Sigmoid colon (tissue), 6 donors: ENCODE measurements at regions not wholly inside any gene's neighbourhood (a gene's known extent, or its start where the extent isn't known, plus 50 kb on each side); places are given as distances from the start of the nearest gene placed in this dataset.

Experiments
- DNase-seq: peaks from one replicate; pipeline ENCODE4 v3.0.0-alpha.2; 2019
- H3K27ac ChIP-seq, 4 donors: fragments of 200-600 bp; sonication (generic); one replicate each; pipeline ENCODE4 v1.5.1; 2016 to 2019; ENCODE audit warnings: mild to moderate bottlenecking in 1 of 4
- H3K27me3 ChIP-seq, 3 donors: fragments of 200-600 bp; sonication (generic); one replicate each; pipeline ENCODE4 v1.5.1; 2019; ENCODE audit warnings: mild to moderate bottlenecking in 1 of 3
- H3K36me3 ChIP-seq, 4 donors: fragments of 200-600 bp; sonication (generic); one replicate each; pipeline ENCODE4 v1.5.1; 2016 to 2019
- H3K4me1 ChIP-seq, 4 donors: fragments of 200-600 bp; sonication (generic); one replicate each; pipeline ENCODE4 v1.5.1; 2017 to 2019
- H3K4me3 ChIP-seq, 4 donors: fragments of 200-600 bp; sonication (generic); one replicate each; pipeline ENCODE4 v1.5.1; 2017 to 2019; ENCODE audit warnings: mild to moderate bottlenecking in 2 of 4, moderate library complexity in 1 of 4
- H3K9me3 ChIP-seq, 4 donors: fragments of 200-600 bp in 3 of 4; sonication (generic) in 3 of 4; one replicate each; pipeline versions ENCODE4 v1.5.1 to v1.6.1; 2013 to 2019
- EP300 ChIP-seq, 4 donors: sonication (generic); formaldehyde crosslinking; IDR thresholded peaks; one replicate each; pipeline ENCODE4 v1.6.1; 2017; ENCODE audit warnings: antibody characterized with exemption in 4 of 4
- POLR2A ChIP-seq, 2 donors: fragments of 450-650 bp; IDR thresholded peaks; one replicate each; pipeline ENCODE4 v1.6.1; 2016; ENCODE audit warnings: antibody characterized with exemption in 2 of 2, mild to moderate bottlenecking in 2 of 2, moderate library complexity in 2 of 2
- POLR2AphosphoS5 ChIP-seq, 4 donors: sonication (generic); formaldehyde crosslinking; IDR thresholded peaks; one replicate each; pipeline ENCODE4 v1.6.1; 2017; ENCODE audit warnings: antibody characterized with exemption in 4 of 4
- WGBS, 2 donors: extraction: QIAGEN DNeasy Blood & Tissue Kit; methylation state at CpG; one replicate each; pipeline ENCODE4 v1.1.7; 2013; 5-methylcytosine and 5-hydroxymethylcytosine counted together
- intact Hi-C: fragments of 100-400 bp; cut with DNase I; formaldehyde crosslinking; loops from one replicate; pipeline ENCODE4 v1.15.1; 2023
- TF ChIP-seq, protein P1 (sequence below), 4 experiments: fragments of 450-650 bp in 3 of 4; fragments of 200-600 bp in 1 of 4; IDR thresholded peaks; one replicate each; pipeline ENCODE4 v1.5.1; 2016 to 2019; ENCODE audit warnings: antibody characterized with exemption in 4 of 4, mild to moderate bottlenecking in 3 of 4, moderate library complexity in 2 of 4
- donor health status: healthy with polysubstance abuse.
- donor health status: healthy.

DNA sequence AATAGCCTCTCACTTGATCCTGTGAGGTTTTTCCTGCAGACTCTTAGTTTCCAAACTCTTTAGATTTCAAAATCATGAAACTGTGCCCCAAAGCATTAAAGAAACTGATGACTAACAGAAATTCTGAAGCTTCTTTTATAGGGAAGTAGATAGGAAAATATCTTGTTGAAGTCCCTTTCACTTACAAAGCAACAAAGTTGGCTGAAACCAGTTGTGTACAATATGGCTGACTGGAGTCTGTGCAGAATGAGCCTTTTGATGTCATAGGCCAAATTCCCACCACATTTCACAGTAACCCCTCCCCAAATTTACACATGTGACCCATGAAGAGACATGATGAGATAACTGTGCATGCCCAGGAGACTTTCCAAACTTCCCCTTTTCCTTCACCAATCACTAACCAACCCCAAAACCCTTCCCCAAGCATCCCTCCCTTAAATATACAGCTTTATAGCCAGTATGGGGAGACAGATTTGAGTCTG, 61.7 kb upstream of the NCK2 start:
- no peak for DNase-seq
- no peak for TF ChIP-seq POLR2A (IDR thresholded peaks at IDR 0.05)
- no peak for TF ChIP-seq EP300 (IDR thresholded peaks at IDR 0.05)
- TF ChIP-seq, protein P1, sequence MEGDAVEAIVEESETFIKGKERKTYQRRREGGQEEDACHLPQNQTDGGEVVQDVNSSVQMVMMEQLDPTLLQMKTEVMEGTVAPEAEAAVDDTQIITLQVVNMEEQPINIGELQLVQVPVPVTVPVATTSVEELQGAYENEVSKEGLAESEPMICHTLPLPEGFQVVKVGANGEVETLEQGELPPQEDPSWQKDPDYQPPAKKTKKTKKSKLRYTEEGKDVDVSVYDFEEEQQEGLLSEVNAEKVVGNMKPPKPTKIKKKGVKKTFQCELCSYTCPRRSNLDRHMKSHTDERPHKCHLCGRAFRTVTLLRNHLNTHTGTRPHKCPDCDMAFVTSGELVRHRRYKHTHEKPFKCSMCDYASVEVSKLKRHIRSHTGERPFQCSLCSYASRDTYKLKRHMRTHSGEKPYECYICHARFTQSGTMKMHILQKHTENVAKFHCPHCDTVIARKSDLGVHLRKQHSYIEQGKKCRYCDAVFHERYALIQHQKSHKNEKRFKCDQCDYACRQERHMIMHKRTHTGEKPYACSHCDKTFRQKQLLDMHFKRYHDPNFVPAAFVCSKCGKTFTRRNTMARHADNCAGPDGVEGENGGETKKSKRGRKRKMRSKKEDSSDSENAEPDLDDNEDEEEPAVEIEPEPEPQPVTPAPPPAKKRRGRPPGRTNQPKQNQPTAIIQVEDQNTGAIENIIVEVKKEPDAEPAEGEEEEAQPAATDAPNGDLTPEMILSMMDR (IDR thresholded peaks at IDR 0.05) = no peak
- TF ChIP-seq POLR2AphosphoS5 (IDR thresholded peaks at IDR 0.05) = no peak
- H3K4me3 ChIP-seq = no peak overlapping the region
- H3K9me3 ChIP-seq = no peaks in the 10 kb centered on the region
- no peaks in the 10 kb centered on the region for H3K4me1 ChIP-seq
- no peaks in the 10 kb centered on the region for H3K36me3 ChIP-seq
- intact Hi-C loops = no loop called here
- H3K27ac ChIP-seq = no peak overlapping the region
- no peaks in the 10 kb centered on the region for H3K27me3 ChIP-seq

- WGBS, 2 donors = 93 to 96% methylated on average over 6 of the region's 6 CpGs
- TF ChIP-seq EP300 (IDR thresholded peaks at IDR 0.05) (no peak), POLR2AphosphoS5 (IDR thresholded peaks at IDR 0.05) (no peak), POLR2A (IDR thresholded peaks at IDR 0.05) (no peak)
- TF ChIP-seq, protein P1 (IDR thresholded peaks at IDR 0.05) = no peak
Measured at GRCh38 chr2:105682401-105682800, 62.3 kb upstream of the NCK2 start.

DNA sequence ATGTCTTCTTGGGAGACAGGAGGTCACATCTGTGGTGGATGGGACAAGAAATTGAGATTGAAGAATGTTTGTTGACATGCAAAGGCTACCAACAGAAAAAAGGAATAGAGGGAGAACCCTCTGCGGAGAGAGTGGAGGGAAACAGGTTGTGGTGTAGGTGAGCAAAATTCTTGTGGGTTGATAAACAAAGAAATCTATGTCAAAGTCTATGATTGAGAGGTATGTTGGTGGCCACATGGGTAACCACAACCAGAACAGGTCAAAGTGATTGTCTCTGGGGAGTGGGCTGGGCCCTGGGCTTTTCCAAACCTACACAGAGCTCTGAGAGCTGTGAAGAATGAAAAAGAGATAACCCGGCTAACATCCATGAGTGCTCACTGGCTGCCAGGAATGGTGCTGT, 62.8 kb upstream of the NCK2 start:
- no peak for DNase-seq
- intact Hi-C loops = no loop called here
- H3K27me3 ChIP-seq = no peaks in the 10 kb centered on the region
- TF ChIP-seq, protein P1 (IDR thresholded peaks at IDR 0.05) = no peak
- no peak for TF ChIP-seq EP300 (IDR thresholded peaks at IDR 0.05)
- TF ChIP-seq POLR2A (IDR thresholded peaks at IDR 0.05) = no peak
- TF ChIP-seq POLR2AphosphoS5 (IDR thresholded peaks at IDR 0.05) = no peak
- no peaks in the 10 kb centered on the region for H3K36me3 ChIP-seq
- H3K27ac ChIP-seq = no peak overlapping the region
- H3K9me3 ChIP-seq = no peaks in the 10 kb centered on the region
- no peaks in the 10 kb centered on the region for H3K4me1 ChIP-seq
- 93% methylated on average over 2 of the region's 2 CpGs for WGBS, 2 donors
- no peak overlapping the region for H3K4me3 ChIP-seq

More at GRCh38 chr2:105682401-105682800, 62.3 kb upstream of the NCK2 start:
- no peaks in the 10 kb centered on the region for H3K9me3 ChIP-seq
- intact Hi-C loops = no loop called here
- no peaks in the 10 kb centered on the region for H3K36me3 ChIP-seq
- no peak for DNase-seq
- no peaks in the 10 kb centered on the region for H3K4me1 ChIP-seq
- H3K4me3 ChIP-seq = no peak overlapping the region
- no peaks in the 10 kb centered on the region for H3K27me3 ChIP-seq
- no peak overlapping the region for H3K27ac ChIP-seq

- H3K27me3 ChIP-seq = no peaks in the 10 kb centered on the region
- H3K27ac ChIP-seq = no peak overlapping the region
- no peaks in the 10 kb centered on the region for H3K36me3 ChIP-seq
- peaks cover 0 to 4% (median 0%) of the 10 kb centered on the region in 4 donors for H3K4me1 ChIP-seq
- H3K4me3 ChIP-seq = no peak overlapping the region
- intact Hi-C loops = no loop called here
- H3K9me3 ChIP-seq = no peaks in the 10 kb centered on the region
- no peak for DNase-seq
- TF ChIP-seq, protein P1 (IDR thresholded peaks at IDR 0.05) = no peak
- TF ChIP-seq POLR2A (IDR thresholded peaks at IDR 0.05) = no peak
- TF ChIP-seq EP300 (IDR thresholded peaks at IDR 0.05) = no peak
- no peak for TF ChIP-seq POLR2AphosphoS5 (IDR thresholded peaks at IDR 0.05)
- WGBS, 2 donors = 92% methylated on average over 7 of the region's 7 CpGs
Measured at GRCh38 chr2:105680357-105680756, 64.4 kb upstream of the NCK2 start.

DNA sequence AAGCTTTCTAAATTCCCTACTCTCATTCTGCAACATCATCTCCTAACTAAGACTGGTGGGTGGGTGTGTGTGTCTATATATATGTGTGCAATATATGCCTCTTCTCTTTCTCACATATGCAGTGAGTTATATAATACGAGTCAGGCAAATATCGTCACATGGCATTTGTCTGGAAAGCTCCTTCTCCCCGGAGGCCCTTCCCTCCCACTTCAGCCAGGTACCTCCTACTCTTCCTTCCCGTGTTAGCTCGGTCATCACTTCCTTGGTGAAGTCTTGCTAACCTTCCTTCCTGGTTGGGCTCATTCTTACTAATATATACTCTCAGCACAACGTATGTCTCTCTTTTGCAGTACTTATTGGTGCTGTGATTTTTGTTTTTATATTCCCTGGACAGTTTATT, 66.4 kb upstream of the NCK2 start:
- peaks cover 0 to 8% (median 0%) of the 10 kb centered on the region in 4 donors for H3K4me1 ChIP-seq
- H3K27ac ChIP-seq = no peak overlapping the region
- intact Hi-C loops = no loop called here
- 81% methylated on average over 6 of the region's 6 CpGs for WGBS, 2 donors
- no peaks in the 10 kb centered on the region for H3K27me3 ChIP-seq
- DNase-seq = no peak
- H3K4me3 ChIP-seq = no peak overlapping the region
- TF ChIP-seq EP300 (IDR thresholded peaks at IDR 0.05) (no peak), POLR2A (IDR thresholded peaks at IDR 0.05) (no peak), POLR2AphosphoS5 (IDR thresholded peaks at IDR 0.05) (no peak)
- TF ChIP-seq, protein P1 (IDR thresholded peaks at IDR 0.05) = no peak
- H3K9me3 ChIP-seq = no peaks in the 10 kb centered on the region
- H3K36me3 ChIP-seq = no peaks in the 10 kb centered on the region
